GM19397 (cell line): ENCODE measurements at regions not wholly inside any gene's neighbourhood (a gene's known extent, or its start where the extent isn't known, plus 50 kb on each side); places are given as distances from the start of the nearest gene placed in this dataset.

Experiments
- ATAC-seq: cut with Tn5 transposase; IDR thresholded peaks from one replicate; pipeline ENCODE4 v1.9.1; 2021; ENCODE audit warnings: mild to moderate bottlenecking, moderate library complexity; ENCODE audit not compliant: unreplicated experiment

- no peak for ATAC-seq
Observed at GRCh38 chr1:163013826-163014600, 55.1 kb upstream of the RGS4 start.

- no peak for ATAC-seq
Observed at GRCh38 chr1:163006051-163006834, 62.9 kb upstream of the RGS4 start.

GRCh38 chr1:162997499-162998285 lies 71.5 kb upstream of the RGS4 start:
- ATAC-seq: no peak

GRCh38 chr1:162996261-162996660 lies 72.9 kb upstream of the RGS4 start:
- no peak for ATAC-seq

- ATAC-seq: no peak
Observed at GRCh38 chr1:162994921-162995320, 74.2 kb upstream of the RGS4 start.

GRCh38 chr1:162993846-162994245 lies 75.3 kb upstream of the RGS4 start:
- ATAC-seq: no peak

GRCh38 chr1:162992945-162993344 lies 76.2 kb upstream of the RGS4 start:
- ATAC-seq: no peak

- no peak for ATAC-seq
Observed at GRCh38 chr1:162991444-162991843, 77.7 kb upstream of the RGS4 start.

- no peak for ATAC-seq
Observed at GRCh38 chr1:162990665-162991064, 78.5 kb upstream of the RGS4 start.

- ATAC-seq: no peak
Observed at GRCh38 chr1:162988869-162989268, 80.3 kb upstream of the RGS4 start.

- ATAC-seq: no peak
Observed at GRCh38 chr1:162987866-162988265, 81.3 kb upstream of the RGS4 start.

- no peak for ATAC-seq
Observed at GRCh38 chr1:162985816-162986435, 83.2 kb upstream of the RGS4 start.

- no peak for ATAC-seq
Observed at GRCh38 chr1:162984699-162985098, 84.5 kb upstream of the RGS4 start.

- ATAC-seq: no peak
Observed at GRCh38 chr1:162983671-162984425, 85.3 kb upstream of the RGS4 start.

GRCh38 chr1:162982364-162982763 lies 86.8 kb upstream of the RGS4 start:
- no peak for ATAC-seq

GRCh38 chr1:162977944-162978568 lies 91.1 kb upstream of the RGS4 start:
- no peak for ATAC-seq

- ATAC-seq: no peak
Observed at GRCh38 chr1:162976628-162977027, 92.5 kb upstream of the RGS4 start.

- no peak for ATAC-seq
Observed at GRCh38 chr1:162974810-162975209, 94.4 kb upstream of the RGS4 start.

- no peak for ATAC-seq
Observed at GRCh38 chr1:162973381-162973795, 95.8 kb upstream of the RGS4 start.

- ATAC-seq: no peak
Observed at GRCh38 chr1:162972773-162973172, 96.4 kb upstream of the RGS4 start.
